Loucy (cell line): ENCODE measurements at regions not wholly inside any gene's neighbourhood (a gene's known extent, or its start where the extent isn't known, plus 50 kb on each side); places are given as distances from the start of the nearest gene placed in this dataset.

Source experiments
- H2AFZ ChIP-seq: fragments of 200-600 bp; sonication (generic); 2 replicates; pipeline ENCODE4 v1.6.0; 2016; ENCODE audit warnings: antibody characterized with exemption, mild to moderate bottlenecking, low read length, moderate library complexity
- H3F3A ChIP-seq: fragments of 200-600 bp; 2 replicates; pipeline ENCODE4 v1.6.0; 2016; ENCODE audit warnings: antibody characterized with exemption, low read depth, mild to moderate bottlenecking
- H3K27me3 ChIP-seq: fragments of 200-600 bp; sonication (generic); 2 replicates; pipeline ENCODE4 v1.6.1; 2014; ENCODE audit warnings: low read length, mild to moderate bottlenecking; ENCODE audit not compliant: insufficient read depth, poor library complexity, severe bottlenecking
- H3K36me3 ChIP-seq: fragments of 200-600 bp; sonication (generic); 2 replicates; pipeline ENCODE4 v1.6.1; 2016; ENCODE audit warnings: low read length; ENCODE audit not compliant: insufficient read depth
- H3K4me1 ChIP-seq: fragments of 200-600 bp; sonication (generic); 2 replicates; pipeline ENCODE4 v1.5.1; 2014; ENCODE audit warnings: low read length, mild to moderate bottlenecking; ENCODE audit not compliant: insufficient read depth, poor library complexity, severe bottlenecking
- H3K4me2 ChIP-seq: fragments of 200-600 bp; sonication (generic); 2 replicates; pipeline ENCODE4 v1.6.0; 2014; ENCODE audit warnings: antibody characterized with exemption, low read length, low read depth, mild to moderate bottlenecking; ENCODE audit not compliant: poor library complexity, severe bottlenecking
- H3K4me3 ChIP-seq: fragments of 200-600 bp; sonication (generic); 2 replicates; pipeline ENCODE4 v1.5.1; 2014; ENCODE audit warnings: low read length, mild to moderate bottlenecking, mixed read lengths; ENCODE audit not compliant: poor library complexity, severe bottlenecking
- H3K79me2 ChIP-seq: fragments of 200-600 bp; sonication (generic); 2 replicates; pipeline ENCODE4 v1.6.1; 2014; ENCODE audit warnings: low read length; ENCODE audit not compliant: insufficient read depth
- H3K9ac ChIP-seq: fragments of 200-600 bp; sonication (generic); 2 replicates; pipeline ENCODE4 v1.6.0; 2014; ENCODE audit warnings: mild to moderate bottlenecking, low read depth, low read length, moderate library complexity; ENCODE audit not compliant: poor library complexity, severe bottlenecking
- H3K9me2 ChIP-seq: fragments of 200-600 bp; sonication (generic); replicated peaks from 2 replicates; pipeline ENCODE4 v1.6.1; 2016; ENCODE audit warnings: low read depth, low read length, mixed read lengths
- H3K9me3 ChIP-seq: fragments of 200-600 bp; sonication (generic); 2 replicates; pipeline ENCODE4 v1.6.1; 2014; ENCODE audit warnings: mild to moderate bottlenecking, antibody characterized with exemption, low read length, low read depth; ENCODE audit not compliant: insufficient read depth
- H4K20me1 ChIP-seq: fragments of 200-600 bp; sonication (generic); 2 replicates; pipeline ENCODE4 v1.6.0; 2014; ENCODE audit warnings: antibody characterized with exemption, low read length, mild to moderate bottlenecking; ENCODE audit not compliant: insufficient read depth, poor library complexity, severe bottlenecking
- EZH2phosphoT487 ChIP-seq: fragments of 200-600 bp; IDR thresholded peaks from 2 replicates; pipeline ENCODE4 v1.6.1; 2018; ENCODE audit warnings: antibody characterized with exemption, mild to moderate bottlenecking, moderate library complexity, borderline replicate concordance
- TF ChIP-seq, protein P1 (sequence below): fragments of 200-600 bp; sonication (generic); conservative IDR thresholded peaks from 2 replicates; pipeline ENCODE4 v1.5.1; 2014; ENCODE audit warnings: mild to moderate bottlenecking, antibody characterized with exemption, low read length

DNA sequence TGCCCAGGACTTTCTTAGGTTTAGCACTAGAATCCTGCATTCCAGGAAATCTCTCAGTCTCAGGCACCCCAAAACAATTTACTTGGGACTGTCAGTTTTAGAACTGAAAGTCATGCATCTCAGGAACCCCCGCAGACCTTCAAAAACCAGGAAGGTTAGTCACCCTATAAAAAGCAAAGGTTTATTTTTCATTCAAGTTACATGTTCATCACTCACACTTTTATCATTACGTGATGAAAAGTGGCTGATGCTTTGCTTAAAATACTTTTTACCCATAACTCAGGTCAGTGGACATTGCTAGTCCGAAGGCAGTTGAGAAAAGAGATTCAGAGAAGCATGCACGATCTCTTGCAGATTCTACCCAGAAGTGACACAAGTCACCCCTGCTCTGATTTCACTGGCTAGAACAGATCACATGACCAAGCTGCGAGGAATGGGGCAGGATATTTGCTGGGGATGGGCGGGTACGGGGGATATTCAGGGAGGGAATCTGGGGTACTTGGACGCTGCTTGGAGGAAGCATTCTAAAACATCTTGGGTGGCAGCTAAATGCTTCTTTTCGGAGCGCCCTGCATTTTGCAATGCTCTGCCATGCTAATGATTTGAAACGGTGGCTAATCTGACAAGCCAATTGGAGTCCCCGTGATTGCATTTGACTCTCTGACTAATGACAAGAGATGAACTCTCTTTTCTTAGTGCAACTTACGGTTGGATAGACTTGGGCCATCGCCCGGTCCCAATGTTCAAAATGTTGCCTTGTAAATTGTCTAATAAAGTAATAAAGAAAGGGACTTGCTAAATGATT, 110.2 kb downstream of the MIAT start:
- Histone ChIP-seq H3K4me2 (peak overlapping the region; percentile 28), H3K4me1 (no peaks in the 10 kb centered on the region), H3K36me3 (no peaks in the 10 kb centered on the region), H3K4me3 (peak overlapping the region; percentile 4), H2AFZ (no peak overlapping the region), H3K9me3 (no peaks in the 10 kb centered on the region), H3K27me3 (no peaks in the 10 kb centered on the region), H3K79me2 (no peaks in the 10 kb centered on the region), H3K9me2 (no peaks in the 10 kb centered on the region), H3K9ac (no peak overlapping the region), H3F3A (no peaks in the 10 kb centered on the region), H4K20me1 (no peaks in the 10 kb centered on the region)
- no peak for TF ChIP-seq EZH2phosphoT487
- TF ChIP-seq, protein P1, sequence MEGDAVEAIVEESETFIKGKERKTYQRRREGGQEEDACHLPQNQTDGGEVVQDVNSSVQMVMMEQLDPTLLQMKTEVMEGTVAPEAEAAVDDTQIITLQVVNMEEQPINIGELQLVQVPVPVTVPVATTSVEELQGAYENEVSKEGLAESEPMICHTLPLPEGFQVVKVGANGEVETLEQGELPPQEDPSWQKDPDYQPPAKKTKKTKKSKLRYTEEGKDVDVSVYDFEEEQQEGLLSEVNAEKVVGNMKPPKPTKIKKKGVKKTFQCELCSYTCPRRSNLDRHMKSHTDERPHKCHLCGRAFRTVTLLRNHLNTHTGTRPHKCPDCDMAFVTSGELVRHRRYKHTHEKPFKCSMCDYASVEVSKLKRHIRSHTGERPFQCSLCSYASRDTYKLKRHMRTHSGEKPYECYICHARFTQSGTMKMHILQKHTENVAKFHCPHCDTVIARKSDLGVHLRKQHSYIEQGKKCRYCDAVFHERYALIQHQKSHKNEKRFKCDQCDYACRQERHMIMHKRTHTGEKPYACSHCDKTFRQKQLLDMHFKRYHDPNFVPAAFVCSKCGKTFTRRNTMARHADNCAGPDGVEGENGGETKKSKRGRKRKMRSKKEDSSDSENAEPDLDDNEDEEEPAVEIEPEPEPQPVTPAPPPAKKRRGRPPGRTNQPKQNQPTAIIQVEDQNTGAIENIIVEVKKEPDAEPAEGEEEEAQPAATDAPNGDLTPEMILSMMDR: no peak

DNA sequence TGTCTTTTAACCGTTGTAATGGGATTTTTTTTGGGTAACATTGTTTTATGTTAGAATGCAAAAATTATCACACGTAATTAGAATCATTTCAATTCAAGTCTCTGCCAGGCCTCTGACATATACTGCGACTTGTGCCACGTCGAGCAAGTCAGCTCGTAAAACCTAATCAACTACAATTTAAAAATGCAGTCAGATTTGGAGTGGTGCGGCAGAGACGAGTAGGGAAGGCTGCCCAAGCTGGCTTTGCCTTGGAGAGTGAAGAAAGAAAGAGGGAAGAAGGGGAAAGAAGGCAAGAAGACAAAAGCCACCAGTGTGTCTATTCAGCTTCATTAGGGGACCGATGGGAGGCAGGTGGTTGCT, 110.7 kb downstream of the MIAT start:
- Histone ChIP-seq H2AFZ (no peak overlapping the region), H3K79me2 (no peaks in the 10 kb centered on the region), H3K9me3 (no peaks in the 10 kb centered on the region), H3K27me3 (no peaks in the 10 kb centered on the region), H3K4me2 (no peak overlapping the region), H3K9ac (no peak overlapping the region), H3F3A (no peaks in the 10 kb centered on the region), H3K36me3 (no peaks in the 10 kb centered on the region), H4K20me1 (no peaks in the 10 kb centered on the region), H3K4me3 (no peak overlapping the region), H3K9me2 (no peaks in the 10 kb centered on the region), H3K4me1 (no peaks in the 10 kb centered on the region)
- TF ChIP-seq, protein P1: no peak
- no peak for TF ChIP-seq EZH2phosphoT487

DNA sequence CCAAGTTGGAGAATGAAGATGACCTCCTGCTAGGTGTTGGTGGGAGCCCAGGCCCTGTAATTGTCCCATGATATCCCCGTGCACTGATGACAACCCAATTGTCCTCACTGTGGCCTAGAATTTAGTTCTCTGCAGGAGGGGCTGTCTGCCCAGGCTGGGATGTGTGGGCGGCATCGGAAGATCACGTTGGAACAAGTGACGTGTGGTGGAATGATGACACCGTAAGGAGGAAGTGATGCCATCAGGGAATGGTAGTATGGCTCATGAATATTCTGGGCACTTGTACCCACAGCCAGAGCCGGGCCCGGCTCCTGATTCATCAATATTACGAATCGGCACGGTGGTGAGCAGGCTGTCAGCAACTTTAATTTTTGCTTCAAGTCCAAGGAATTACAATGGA, 111.6 kb downstream of the MIAT start:
- H3K79me2 ChIP-seq: no peaks in the 10 kb centered on the region
- no peaks in the 10 kb centered on the region for H3K9me3 ChIP-seq
- no peaks in the 10 kb centered on the region for H4K20me1 ChIP-seq
- no peaks in the 10 kb centered on the region for H3K4me1 ChIP-seq
- H3F3A ChIP-seq: no peaks in the 10 kb centered on the region
- H3K36me3 ChIP-seq: no peaks in the 10 kb centered on the region
- no peak overlapping the region for H2AFZ ChIP-seq
- no peaks in the 10 kb centered on the region for H3K9me2 ChIP-seq
- no peak overlapping the region for H3K4me2 ChIP-seq
- no peak overlapping the region for H3K9ac ChIP-seq
- TF ChIP-seq, protein P1: no peak
- TF ChIP-seq EZH2phosphoT487: no peak
- H3K27me3 ChIP-seq: no peaks in the 10 kb centered on the region
- no peak overlapping the region for H3K4me3 ChIP-seq
